ENCODE measurements at regions not wholly inside any gene's neighbourhood (a gene's known extent, or its start where the extent isn't known, plus 50 kb on each side); places are given as distances from the start of the nearest gene placed in this dataset.

DNA sequence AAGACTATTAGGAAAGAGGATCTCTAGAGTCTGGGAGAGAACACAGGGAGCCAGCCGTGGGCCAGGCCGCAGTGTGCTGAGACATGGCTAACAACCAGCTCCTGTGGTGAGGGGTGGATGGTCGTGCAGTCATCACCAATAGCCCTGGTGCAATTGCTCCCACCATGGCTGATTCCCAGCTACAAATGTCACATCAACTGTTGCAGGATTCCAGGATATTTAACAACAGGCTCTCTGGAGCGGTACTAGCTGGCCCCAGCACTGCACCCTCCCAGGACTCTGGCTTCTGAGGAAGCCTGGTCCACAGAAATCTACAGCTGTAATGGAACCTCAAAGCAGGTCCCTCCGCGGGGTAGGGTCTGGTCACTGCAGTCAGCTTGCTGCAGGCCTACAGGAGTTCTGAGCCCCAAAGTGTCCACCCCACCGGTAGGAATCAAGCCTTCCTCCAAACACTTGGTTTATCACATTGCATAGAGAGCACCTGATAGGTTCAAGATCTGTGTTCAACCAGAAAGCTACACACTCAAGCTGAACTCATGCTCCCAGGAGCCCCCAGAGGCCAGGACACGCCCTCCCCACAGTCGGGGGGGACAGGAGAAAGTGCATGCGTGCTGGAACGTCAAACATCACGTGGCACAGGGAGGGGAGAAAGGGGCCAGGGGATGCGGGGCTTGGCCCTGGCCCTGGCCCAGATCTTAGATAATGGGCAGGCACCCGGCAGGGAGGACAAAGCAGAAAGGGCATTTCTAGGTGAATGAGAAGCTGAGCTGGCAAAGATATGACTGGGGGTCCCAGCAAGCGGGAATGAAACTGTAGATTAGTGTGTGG lies 609.0 kb downstream of the TBC1D22A start:
- TF ChIP-seq ZFX (IDR thresholded peaks at IDR 0.05; ENCODE audit: borderline replicate concordance): no peak
- TF ChIP-seq, protein P1, sequence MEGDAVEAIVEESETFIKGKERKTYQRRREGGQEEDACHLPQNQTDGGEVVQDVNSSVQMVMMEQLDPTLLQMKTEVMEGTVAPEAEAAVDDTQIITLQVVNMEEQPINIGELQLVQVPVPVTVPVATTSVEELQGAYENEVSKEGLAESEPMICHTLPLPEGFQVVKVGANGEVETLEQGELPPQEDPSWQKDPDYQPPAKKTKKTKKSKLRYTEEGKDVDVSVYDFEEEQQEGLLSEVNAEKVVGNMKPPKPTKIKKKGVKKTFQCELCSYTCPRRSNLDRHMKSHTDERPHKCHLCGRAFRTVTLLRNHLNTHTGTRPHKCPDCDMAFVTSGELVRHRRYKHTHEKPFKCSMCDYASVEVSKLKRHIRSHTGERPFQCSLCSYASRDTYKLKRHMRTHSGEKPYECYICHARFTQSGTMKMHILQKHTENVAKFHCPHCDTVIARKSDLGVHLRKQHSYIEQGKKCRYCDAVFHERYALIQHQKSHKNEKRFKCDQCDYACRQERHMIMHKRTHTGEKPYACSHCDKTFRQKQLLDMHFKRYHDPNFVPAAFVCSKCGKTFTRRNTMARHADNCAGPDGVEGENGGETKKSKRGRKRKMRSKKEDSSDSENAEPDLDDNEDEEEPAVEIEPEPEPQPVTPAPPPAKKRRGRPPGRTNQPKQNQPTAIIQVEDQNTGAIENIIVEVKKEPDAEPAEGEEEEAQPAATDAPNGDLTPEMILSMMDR (IDR thresholded peaks at IDR 0.05): no peak

DNA sequence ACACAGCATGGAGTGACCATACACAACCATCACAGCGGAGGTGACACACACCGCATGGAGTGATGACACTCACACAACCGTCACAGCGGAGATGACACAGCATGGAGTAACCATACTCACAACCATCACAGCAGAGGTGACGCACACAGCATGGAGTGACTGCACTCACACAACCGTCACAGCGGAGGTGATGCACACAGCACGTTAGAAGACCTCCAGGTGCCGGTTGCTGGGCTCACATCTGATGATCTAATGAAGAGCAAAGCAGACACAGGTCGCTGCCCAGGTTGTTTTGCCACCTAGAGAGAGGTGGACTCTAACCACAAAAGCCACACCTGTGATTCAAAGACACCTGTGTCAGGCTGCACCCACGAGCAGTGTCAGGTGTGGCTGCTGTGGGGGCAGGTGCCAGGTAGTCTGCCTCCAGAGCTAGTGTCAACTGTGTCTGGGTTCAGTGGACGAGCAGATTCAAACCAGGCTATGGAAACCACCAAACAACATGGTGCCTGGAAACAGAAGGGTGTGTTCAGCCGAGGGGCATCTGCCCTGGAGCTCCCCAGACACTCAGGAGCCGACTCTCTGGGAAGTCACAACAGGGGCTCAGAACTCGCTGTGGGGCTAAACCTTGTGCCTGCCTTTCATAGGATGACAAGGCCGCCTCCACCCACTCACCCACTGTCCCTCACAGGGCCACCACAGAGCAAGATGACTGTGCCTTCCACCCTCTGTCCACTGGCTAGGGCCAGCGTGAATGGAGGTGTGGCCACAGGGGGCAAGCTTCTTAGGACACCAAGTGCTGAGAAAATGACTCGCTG lies 608.2 kb downstream of the TBC1D22A start:
- H3K27ac ChIP-seq: no peak overlapping the region
- TF ChIP-seq, protein P1 (IDR thresholded peaks at IDR 0.05): no peak
- no peak for TF ChIP-seq ZFX (IDR thresholded peaks at IDR 0.05; ENCODE audit: borderline replicate concordance)

More for the DNA sequence above, 609.0 kb downstream of the TBC1D22A start:
- no peak overlapping the region for H3K27ac ChIP-seq

DNA sequence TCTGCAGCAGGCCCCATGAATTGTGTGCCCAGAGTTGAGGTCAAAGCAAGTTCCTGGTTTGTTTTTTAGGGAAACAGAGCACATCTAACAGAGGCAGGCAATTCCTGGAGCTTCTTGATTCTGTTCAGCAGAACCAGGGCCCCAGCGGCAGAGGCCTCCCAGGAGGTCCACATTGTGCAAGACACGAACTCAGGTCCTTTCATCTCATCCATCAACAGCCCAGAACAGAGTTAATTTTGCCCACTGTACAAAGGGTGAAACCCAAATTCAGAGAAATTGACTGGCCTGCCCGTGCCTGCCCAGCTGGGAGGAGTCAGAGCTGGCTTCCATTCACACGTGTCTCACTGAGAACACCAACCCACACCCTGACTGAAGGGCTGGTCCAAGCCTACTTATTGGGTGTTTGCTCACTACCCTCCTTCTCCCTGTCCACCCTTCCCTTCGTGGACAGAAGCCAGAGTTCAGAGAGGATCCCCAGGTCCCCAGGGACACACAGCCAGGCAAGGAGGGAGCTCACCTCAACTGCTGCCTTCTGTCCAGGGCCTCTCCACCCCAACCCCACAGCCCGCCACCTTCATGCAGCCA lies 607.1 kb downstream of the TBC1D22A start:
- no peak for TF ChIP-seq ZFX (IDR thresholded peaks at IDR 0.05; ENCODE audit: borderline replicate concordance)
- TF ChIP-seq, protein P1 (IDR thresholded peaks at IDR 0.05): no peak
- H3K27ac ChIP-seq: no peak overlapping the region

- no peak overlapping the region for H3K27ac ChIP-seq
- TF ChIP-seq ZFX (IDR thresholded peaks at IDR 0.05; ENCODE audit: borderline replicate concordance): no peak
- TF ChIP-seq, protein P1 (IDR thresholded peaks at IDR 0.05): no peak
Observed at GRCh38 chr22:47369020-47369419, 606.6 kb downstream of the TBC1D22A start.

DNA sequence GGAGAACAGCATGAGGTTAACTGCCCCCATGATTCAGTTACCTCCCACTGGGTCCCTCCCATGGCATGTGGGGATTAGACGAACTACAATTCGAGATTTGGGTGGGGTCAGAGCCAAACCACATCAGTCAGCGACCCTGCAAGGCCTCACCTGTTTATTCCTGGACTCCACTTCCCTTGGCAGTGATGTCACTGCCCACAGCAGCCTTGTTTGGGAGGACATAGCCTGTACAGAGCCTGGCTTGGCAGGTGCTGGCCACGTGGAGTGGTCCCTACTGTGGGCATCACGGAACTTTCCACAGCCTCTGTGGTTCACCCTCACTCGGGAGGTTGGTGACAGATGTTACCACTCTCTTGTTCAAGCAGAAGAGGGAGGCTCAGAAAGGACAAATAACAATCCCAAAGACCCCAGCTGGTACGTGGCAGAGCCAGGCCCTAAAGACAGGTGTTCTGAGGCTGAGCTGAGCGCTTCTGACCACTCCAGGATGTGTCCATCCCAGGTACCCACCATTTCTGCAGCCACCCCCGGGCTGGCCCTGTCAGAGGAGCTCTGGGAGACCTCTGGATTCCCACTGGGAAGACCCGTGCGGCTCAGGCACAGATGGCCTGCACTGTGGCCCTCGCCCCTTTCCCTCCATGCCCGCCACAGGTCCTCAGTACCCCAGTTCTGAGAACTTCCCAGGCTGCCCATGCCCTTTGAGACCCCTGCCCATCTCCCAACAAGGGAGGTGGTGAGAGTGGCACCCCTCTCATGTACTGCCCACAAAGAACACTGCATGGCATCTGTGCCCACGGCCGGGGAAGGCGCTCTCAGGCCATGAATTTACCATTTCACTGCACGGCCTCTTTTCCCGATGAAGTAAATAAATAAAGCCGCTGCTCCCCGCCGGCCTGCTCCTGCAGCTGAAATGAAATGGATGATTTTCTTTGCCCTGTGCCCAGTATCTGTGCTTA lies 605.8 kb downstream of the TBC1D22A start:
- H3K27ac ChIP-seq: no peak overlapping the region
- TF ChIP-seq, protein P1 (IDR thresholded peaks at IDR 0.05): no peak
- no peak for TF ChIP-seq ZFX (IDR thresholded peaks at IDR 0.05; ENCODE audit: borderline replicate concordance)

DNA sequence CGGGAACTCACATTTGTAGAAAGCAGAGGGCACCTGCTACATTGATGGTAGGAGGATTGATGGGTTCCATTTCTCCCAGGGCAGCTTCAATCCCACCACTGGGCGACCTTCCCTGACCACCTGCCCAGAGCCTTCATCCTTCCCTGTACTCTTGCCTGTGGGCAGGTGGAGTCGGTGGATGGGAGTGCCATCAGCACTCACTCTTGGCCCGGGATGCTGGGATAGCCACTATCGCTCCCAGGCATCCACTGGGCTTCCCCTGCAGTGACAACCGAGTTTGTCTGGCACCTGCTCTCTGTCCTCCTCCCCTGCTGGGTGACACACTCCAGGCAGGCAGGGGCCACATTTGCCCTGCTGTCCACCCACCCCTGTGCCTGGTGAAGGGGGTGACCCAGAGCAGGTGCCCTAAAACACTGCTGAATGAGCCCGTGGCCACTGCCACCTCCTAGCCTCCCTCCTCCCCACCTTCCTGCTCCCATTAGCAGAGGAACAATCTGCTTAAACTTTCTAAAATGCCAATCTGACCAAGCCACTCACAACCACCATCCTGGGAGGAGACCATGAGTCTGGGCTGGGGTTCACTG lies 604.7 kb downstream of the TBC1D22A start:
- no peak for TF ChIP-seq ZFX (IDR thresholded peaks at IDR 0.05; ENCODE audit: borderline replicate concordance)
- TF ChIP-seq, protein P1 (IDR thresholded peaks at IDR 0.05): no peak
- H3K27ac ChIP-seq: no peak overlapping the region
